RWPE2 (cell line): ENCODE measurements at regions not wholly inside any gene's neighbourhood (a gene's known extent, or its start where the extent isn't known, plus 50 kb on each side); places are given as distances from the start of the nearest gene placed in this dataset.
"Not testable (repeated sequence)": the region's sequence is repeated elsewhere in the genome, so short reads cannot be mapped to it uniquely, and the experiment has no call there.

Source experiments
- ATAC-seq: fragments of 200-7000 bp; cut with Tn5 transposase; 3 replicates; pipeline ENCODE4 v1.9.1; 2021; ENCODE audit warnings: low read depth
- DNase-seq: peaks from one replicate; pipeline ENCODE4 v3.0.0-alpha.2; 2020; ENCODE audit warnings: low spot score
- H3K27ac ChIP-seq: fragments of 450-650 bp; 2 replicates; pipeline ENCODE4 v1.5.1; 2017; ENCODE audit warnings: mild to moderate bottlenecking; ENCODE audit not compliant: poor library complexity, severe bottlenecking
- H3K27me3 ChIP-seq: fragments of 250-450 bp; sonication (Bioruptor Pico); 2 replicates; pipeline ENCODE4 v1.5.1; 2021; ENCODE audit warnings: mild to moderate bottlenecking, moderate library complexity; ENCODE audit not compliant: insufficient read depth, poor library complexity, severe bottlenecking
- H3K36me3 ChIP-seq: fragments of 250-450 bp; sonication (Bioruptor Pico); 2 replicates; pipeline ENCODE4 v1.5.1; 2020; ENCODE audit warnings: low read depth, mild to moderate bottlenecking, moderate library complexity
- H3K4me1 ChIP-seq: fragments of 250-450 bp; sonication (Bioruptor Pico); 2 replicates; pipeline ENCODE4 v1.5.1; 2021; ENCODE audit warnings: mild to moderate bottlenecking, moderate library complexity; ENCODE audit not compliant: insufficient read depth, poor library complexity, severe bottlenecking
- H3K4me3 ChIP-seq: fragments of 250-450 bp; sonication (Bioruptor Pico); 2 replicates; pipeline ENCODE4 v1.5.1; 2021; ENCODE audit warnings: mild to moderate bottlenecking, moderate library complexity; ENCODE audit not compliant: severe bottlenecking
- H3K9me3 ChIP-seq: fragments of 250-450 bp; sonication (Bioruptor Pico); 2 replicates; pipeline ENCODE4 v1.5.1; 2021; ENCODE audit warnings: mild to moderate bottlenecking, moderate library complexity; ENCODE audit not compliant: severe bottlenecking
- TF ChIP-seq, protein P1 (sequence below): fragments of 450-650 bp; IDR thresholded peaks from one replicate; pipeline ENCODE4 v1.5.1; 2017; ENCODE audit warnings: mild to moderate bottlenecking, moderate library complexity; ENCODE audit not compliant: poor library complexity, severe bottlenecking

GRCh38 chr3:94647131-94647530 lies 584.3 kb downstream of the NSUN3 start:
- TF ChIP-seq, protein P1, sequence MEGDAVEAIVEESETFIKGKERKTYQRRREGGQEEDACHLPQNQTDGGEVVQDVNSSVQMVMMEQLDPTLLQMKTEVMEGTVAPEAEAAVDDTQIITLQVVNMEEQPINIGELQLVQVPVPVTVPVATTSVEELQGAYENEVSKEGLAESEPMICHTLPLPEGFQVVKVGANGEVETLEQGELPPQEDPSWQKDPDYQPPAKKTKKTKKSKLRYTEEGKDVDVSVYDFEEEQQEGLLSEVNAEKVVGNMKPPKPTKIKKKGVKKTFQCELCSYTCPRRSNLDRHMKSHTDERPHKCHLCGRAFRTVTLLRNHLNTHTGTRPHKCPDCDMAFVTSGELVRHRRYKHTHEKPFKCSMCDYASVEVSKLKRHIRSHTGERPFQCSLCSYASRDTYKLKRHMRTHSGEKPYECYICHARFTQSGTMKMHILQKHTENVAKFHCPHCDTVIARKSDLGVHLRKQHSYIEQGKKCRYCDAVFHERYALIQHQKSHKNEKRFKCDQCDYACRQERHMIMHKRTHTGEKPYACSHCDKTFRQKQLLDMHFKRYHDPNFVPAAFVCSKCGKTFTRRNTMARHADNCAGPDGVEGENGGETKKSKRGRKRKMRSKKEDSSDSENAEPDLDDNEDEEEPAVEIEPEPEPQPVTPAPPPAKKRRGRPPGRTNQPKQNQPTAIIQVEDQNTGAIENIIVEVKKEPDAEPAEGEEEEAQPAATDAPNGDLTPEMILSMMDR: no peak
- no peak for DNase-seq

DNA sequence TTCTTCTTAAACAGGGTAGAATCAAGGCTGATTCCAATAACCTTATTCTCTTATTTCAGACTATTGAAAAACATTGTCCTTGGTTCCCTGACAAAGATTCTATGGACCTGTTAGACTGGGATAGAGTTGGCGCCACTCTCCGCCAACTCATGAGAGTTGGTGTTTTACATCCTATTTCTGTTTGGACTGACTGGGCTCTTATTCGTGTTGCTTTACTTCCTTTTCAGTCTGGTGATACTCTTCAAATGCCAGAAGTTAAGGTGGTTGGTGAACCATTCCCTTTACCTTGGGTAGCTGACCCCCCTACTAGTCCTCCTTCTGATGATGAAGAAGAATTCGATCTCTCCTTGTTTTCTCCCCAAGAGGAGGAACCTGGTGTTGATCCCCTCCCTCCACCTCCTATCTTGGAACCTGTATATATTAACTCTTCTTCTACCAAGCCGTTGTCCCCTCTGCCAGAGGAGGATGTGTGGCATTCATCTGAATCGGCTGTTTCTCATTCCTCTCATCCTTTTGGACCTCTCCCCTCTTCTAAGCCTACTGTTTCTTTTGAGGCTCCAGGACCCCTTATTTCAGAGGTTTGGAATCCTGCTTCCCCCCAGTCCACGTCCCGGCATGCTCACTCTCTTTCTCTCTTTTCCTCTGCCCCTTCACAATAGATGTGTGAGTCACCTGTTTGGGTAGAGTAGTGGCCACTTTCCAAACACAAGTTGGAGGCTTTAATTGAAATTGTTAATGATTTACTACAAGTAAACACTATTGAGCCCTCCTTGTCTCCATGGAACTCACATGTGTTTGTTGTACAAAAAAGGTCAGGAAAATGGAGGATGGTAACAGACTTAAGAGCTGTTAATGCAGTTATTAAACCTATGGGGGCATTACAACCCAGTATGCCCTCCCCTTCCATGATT lies 585.7 kb downstream of the NSUN3 start:
- not testable (repeated sequence) for H3K4me3 ChIP-seq, H3K4me1 ChIP-seq, H3K36me3 ChIP-seq, H3K27me3 ChIP-seq, ATAC-seq, H3K9me3 ChIP-seq, DNase-seq, H3K27ac ChIP-seq

More at GRCh38 chr3:94647131-94647530, 584.3 kb downstream of the NSUN3 start:
- no peak overlapping the region for H3K4me3 ChIP-seq
- H3K36me3 ChIP-seq: no peaks in the 10 kb centered on the region
- H3K27me3 ChIP-seq: no peaks in the 10 kb centered on the region
- no peak for ATAC-seq
- no peaks in the 10 kb centered on the region for H3K9me3 ChIP-seq
- no peak overlapping the region for H3K27ac ChIP-seq
- H3K4me1 ChIP-seq: peaks cover 7% of the 10 kb centered on the region

DNA sequence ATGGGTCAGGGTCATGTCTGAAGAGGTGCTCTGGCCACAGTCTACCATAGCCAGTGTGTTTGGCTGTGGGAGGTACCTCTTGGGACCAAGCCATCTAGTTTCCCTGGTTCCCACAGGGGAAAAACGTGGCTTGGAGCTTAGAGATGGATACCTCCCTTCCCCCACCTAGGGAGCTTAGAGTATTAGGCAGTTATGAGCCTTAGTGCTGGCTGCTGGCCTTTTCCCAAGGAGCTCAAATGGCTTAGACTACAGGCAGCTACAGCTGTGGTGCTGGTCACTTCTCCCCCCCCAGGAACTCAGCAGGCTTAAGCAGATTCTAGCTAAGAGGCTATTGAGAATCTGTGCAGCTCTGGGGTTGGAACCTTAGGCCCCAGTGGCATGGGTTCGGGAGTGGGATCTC lies 591.2 kb downstream of the NSUN3 start:
- no peak overlapping the region for H3K27ac ChIP-seq
- H3K4me3 ChIP-seq: no peak overlapping the region
- DNase-seq (no peak), ATAC-seq (no peak)
- H3K36me3 ChIP-seq: no peaks in the 10 kb centered on the region
- H3K27me3 ChIP-seq: no peaks in the 10 kb centered on the region
- no peaks in the 10 kb centered on the region for H3K9me3 ChIP-seq
- H3K4me1 ChIP-seq: no peaks in the 10 kb centered on the region
- TF ChIP-seq, protein P1: no peak

DNA sequence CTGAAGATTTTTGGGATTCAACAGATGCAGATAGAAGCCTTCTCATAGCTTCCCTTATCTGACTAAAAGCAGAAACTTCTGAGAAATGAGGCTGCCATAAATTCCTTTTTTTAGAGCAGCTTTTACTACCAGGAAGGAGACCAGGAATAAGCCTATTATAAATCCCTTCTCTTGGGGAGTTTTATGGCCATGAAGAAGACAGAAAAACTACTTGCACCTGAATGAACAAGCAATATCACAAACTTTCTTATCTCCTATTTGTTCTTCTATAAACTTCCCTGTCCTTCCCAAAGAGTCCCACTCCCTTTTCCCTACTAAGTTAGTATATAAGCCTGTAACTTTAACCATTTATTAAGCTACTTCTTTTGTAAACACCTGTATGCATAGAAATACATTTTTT lies 603.1 kb downstream of the NSUN3 start:
- no peaks in the 10 kb centered on the region for H3K36me3 ChIP-seq
- H3K4me3 ChIP-seq: no peak overlapping the region
- TF ChIP-seq, protein P1: no peak
- H3K9me3 ChIP-seq: no peaks in the 10 kb centered on the region
- no peaks in the 10 kb centered on the region for H3K27me3 ChIP-seq
- no peak overlapping the region for H3K27ac ChIP-seq
- no peak for ATAC-seq
- DNase-seq: no peak
- no peaks in the 10 kb centered on the region for H3K4me1 ChIP-seq

GRCh38 chr3:94671078-94671477 lies 608.2 kb downstream of the NSUN3 start:
- TF ChIP-seq, protein P1: no peak
- no peaks in the 10 kb centered on the region for H3K4me1 ChIP-seq
- ATAC-seq: no peak
- DNase-seq: no peak
- H3K27ac ChIP-seq: no peak overlapping the region
- no peak overlapping the region for H3K4me3 ChIP-seq
- H3K36me3 ChIP-seq: no peaks in the 10 kb centered on the region
- H3K27me3 ChIP-seq: no peaks in the 10 kb centered on the region
- H3K9me3 ChIP-seq: no peaks in the 10 kb centered on the region
